ENCODE measurements at regions not wholly inside any gene's neighbourhood (a gene's known extent, or its start where the extent isn't known, plus 50 kb on each side); places are given as distances from the start of the nearest gene placed in this dataset.

DNA sequence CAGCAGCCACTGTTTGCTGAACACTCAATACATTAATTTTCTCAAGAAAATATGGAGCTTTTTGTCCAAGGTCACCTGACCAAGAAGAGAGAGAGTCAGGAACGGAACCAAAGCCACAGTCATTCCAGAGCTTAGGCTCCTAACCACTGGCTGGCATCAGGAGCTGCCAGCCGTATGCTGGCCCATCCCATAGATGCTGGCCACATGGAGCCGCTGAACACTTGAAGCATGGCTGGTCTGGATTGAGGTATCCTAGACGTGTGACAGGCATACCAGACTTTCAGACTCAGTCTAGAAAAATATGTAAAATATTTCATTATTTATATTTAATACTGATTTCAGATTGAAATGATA lies 458.7 kb downstream of the MATN1 start (continued):
- TF ChIP-seq, protein P1, sequence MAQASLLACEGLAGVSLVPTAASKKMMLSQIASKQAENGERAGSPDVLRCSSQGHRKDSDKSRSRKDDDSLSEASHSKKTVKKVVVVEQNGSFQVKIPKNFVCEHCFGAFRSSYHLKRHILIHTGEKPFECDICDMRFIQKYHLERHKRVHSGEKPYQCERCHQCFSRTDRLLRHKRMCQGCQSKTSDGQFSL (CRISPR knock-in tag; IDR thresholded peaks at IDR 0.05) = no peak
- TF ChIP-seq NRL (CRISPR knock-in tag; IDR thresholded peaks at IDR 0.05; ENCODE audit: borderline replicate concordance) (no peak), RFX3 (CRISPR knock-in tag; IDR thresholded peaks at IDR 0.05) (no peak), KDM3A (CRISPR knock-in tag; IDR thresholded peaks at IDR 0.05; ENCODE audit: low read depth) (no peak), ZFYVE20 (CRISPR knock-in tag; IDR thresholded peaks at IDR 0.05; ENCODE audit: borderline replicate concordance, low read depth) (no peak), THAP11 (CRISPR knock-in tag; IDR thresholded peaks at IDR 0.05) (no peak), JUNB (CRISPR knock-in tag; IDR thresholded peaks at IDR 0.05; ENCODE audit: borderline replicate concordance) (no peak), ZNF160 (CRISPR knock-in tag; IDR thresholded peaks at IDR 0.05) (no peak)

DNA sequence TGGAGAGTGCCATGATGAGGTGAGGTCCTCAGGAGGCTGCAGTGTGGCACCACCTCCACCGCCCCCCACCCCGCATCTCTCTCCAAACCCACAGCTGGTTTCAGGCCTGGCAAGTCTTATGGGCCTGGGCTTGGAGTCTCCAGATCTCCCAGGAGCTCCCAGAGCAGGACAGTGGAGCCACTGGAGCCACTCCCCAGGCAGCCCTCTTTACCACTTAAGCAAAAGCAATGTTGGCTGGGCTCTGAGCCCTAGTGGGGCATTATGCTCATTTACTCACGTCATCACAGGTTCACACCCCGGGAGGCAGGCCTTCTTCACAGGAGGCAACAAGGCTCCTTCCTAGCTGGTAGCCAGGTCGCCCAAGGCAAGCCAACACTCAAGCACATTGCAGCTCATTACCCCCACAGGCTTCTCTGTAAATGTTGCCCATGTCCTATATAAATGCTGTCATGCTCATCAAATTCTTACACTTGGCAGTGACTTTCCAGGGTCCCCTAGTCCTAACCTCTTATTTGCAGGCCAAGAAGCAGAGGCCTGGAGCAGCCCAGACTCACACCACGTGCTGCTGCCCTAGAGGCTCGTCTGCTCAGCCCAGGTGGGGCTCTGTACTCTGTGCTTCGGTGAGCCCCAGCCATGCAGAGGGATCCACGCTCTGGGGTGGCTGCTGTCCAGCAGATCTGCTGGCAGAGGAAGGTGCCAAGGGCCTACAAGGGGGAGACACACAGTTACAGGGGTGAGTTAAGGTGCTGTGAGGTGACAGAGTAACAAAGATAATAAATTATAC lies 459.3 kb downstream of the MATN1 start:
- Histone ChIP-seq H3K27me3 (ENCODE audit: control insufficient read depth in 1 of 2, insufficient read depth in 2 of 2, low read length in 2 of 2) (no peaks in the 10 kb centered on the region), H3K27ac (ENCODE audit: extremely low read length, insufficient read depth, low read length) (no peak overlapping the region), H3K4me2 (ENCODE audit: low read depth, low read length) (no peak overlapping the region), H3K9ac (ENCODE audit: insufficient read depth, low read depth, low read length) (no peak overlapping the region), H4K20me1 (ENCODE audit: insufficient read depth, low read length) (no peaks in the 10 kb centered on the region), H3K79me2 (ENCODE audit: insufficient read depth, low read length) (no peaks in the 10 kb centered on the region), H3K36me3 (replicated peaks in 1 of 2; ENCODE audit: control insufficient read depth in 1 of 2, insufficient read depth in 2 of 2, low read length in 2 of 2) (no peaks in the 10 kb centered on the region), H3K4me3 (replicated peaks in 1 of 3; ENCODE audit: insufficient read depth in 1 of 3, low read depth in 2 of 3, low read length in 3 of 3) (no peak overlapping the region), H3K9me3 (ENCODE audit: low read length) (no peaks in the 10 kb centered on the region), H2AFZ (ENCODE audit: low read length) (no peak overlapping the region), H3K4me1 (ENCODE audit: insufficient read depth, low read length) (no peaks in the 10 kb centered on the region)
- intact Hi-C loops (cut with micrococcal nuclease; ENCODE audit: unreplicated experiment) (no loop called here), in situ Hi-C loops (cut with HindIII; ENCODE audit: extremely low pct_ligation_motif_present, low pct_unique_long_range_greater_than_20kb) (no loop called here)
- no peak for DNase-seq (ENCODE audit: low spot score)
- WGBS (ENCODE audit: low lambda C conversion rate) = 0% methylated on average over 3 of the region's 9 CpGs
- CTCF ChIA-PET (ENCODE audit: low intra/inter-chr PET ratio, low total read pairs) = no interaction called here
- POLR2A ChIA-PET = no interaction called here
- no TSS peak for BruUV-seq (replicated peaks)
- FAIRE-seq = no peak
- TF ChIP-seq ZNF510 (CRISPR knock-in tag; IDR thresholded peaks at IDR 0.05; ENCODE audit: low read depth) = no peak
- no peak for TF ChIP-seq ZNF33A (CRISPR knock-in tag; IDR thresholded peaks at IDR 0.05; ENCODE audit: borderline replicate concordance)
- TF ChIP-seq GPN1 (CRISPR knock-in tag; IDR thresholded peaks at IDR 0.05; ENCODE audit: borderline replicate concordance) = no peak
- TF ChIP-seq RCOR2 (CRISPR knock-in tag; IDR thresholded peaks at IDR 0.05) = no peak
- TF ChIP-seq, protein P2, sequence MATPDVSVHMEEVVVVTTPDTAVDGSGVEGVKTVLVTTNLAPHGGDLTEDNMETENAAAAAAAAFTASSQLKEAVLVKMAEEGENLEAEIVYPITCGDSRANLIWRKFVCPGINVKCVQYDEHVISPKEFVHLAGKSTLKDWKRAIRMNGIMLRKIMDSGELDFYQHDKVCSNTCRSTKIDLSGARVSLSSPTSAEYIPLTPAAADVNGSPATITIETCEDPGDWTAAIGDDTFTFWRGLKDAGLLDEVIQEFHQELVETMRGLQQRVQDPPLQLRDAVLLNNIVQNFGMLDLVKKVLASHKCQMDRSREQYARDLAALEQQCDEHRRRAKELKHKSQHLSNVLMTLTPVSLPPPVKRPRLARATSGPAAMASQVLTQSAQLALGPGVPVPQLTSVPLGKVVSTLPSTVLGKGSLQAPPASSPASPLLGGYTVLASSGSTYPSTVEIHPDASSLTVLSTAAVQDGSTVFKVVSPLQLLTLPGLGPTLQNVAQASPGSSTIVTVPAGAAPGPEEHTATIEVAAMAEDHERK (CRISPR knock-in tag; IDR thresholded peaks at IDR 0.05; ENCODE audit: low read depth) = no peak
- no peak for TF ChIP-seq RFX1 (IDR thresholded peaks at IDR 0.05)
- TF ChIP-seq KAT7 (CRISPR knock-in tag; IDR thresholded peaks at IDR 0.05; ENCODE audit: borderline replicate concordance) = no peak
- TF ChIP-seq NRL (CRISPR knock-in tag; IDR thresholded peaks at IDR 0.05; ENCODE audit: borderline replicate concordance) = no peak
- ATAC-seq = no peak
